ENCODE measurements at regions not wholly inside any gene's neighbourhood (a gene's known extent, or its start where the extent isn't known, plus 50 kb on each side); places are given as distances from the start of the nearest gene placed in this dataset.

- H3K4me3 ChIP-seq = no peak overlapping the region
- H3K27me3 ChIP-seq = no peaks in the 10 kb centered on the region
- H3K9me3 ChIP-seq = no peaks in the 10 kb centered on the region
- H3K36me3 ChIP-seq = no peaks in the 10 kb centered on the region
- TF ChIP-seq POLR2AphosphoS5 (IDR thresholded peaks at IDR 0.05; ENCODE audit: insufficient read depth in 1 of 2, low read depth in 1 of 2) = no peak
- no peak for TF ChIP-seq POLR2A (IDR thresholded peaks at IDR 0.05)
- TF ChIP-seq CTCF (IDR thresholded peaks at IDR 0.05) = no peak
- peak in 1 of 2 donors; percentile 67 for DNase-seq (ENCODE audit: extremely low spot score in 2 of 2)
- intact Hi-C loops (cut with DNase I) = no loop called here
- no peaks in the 10 kb centered on the region for H3K4me1 ChIP-seq
- H3K27ac ChIP-seq = no peak overlapping the region
These were observed 272.0 kb downstream of the UQCRFS1 start for GRCh38 chr19:28940751-28941500.

- no peak for TF ChIP-seq CTCF (IDR thresholded peaks at IDR 0.05)
- TF ChIP-seq POLR2AphosphoS5 (IDR thresholded peaks at IDR 0.05; ENCODE audit: insufficient read depth in 1 of 2, low read depth in 1 of 2) = no peak
- TF ChIP-seq POLR2A (IDR thresholded peaks at IDR 0.05) = no peak
- Histone ChIP-seq H3K9me3 (no peaks in the 10 kb centered on the region), H3K27me3 (no peaks in the 10 kb centered on the region)
These were observed 273.7 kb downstream of the UQCRFS1 start for GRCh38 chr19:28939236-28939635.

GRCh38 chr19:28936001-28936400, 276.9 kb downstream of the UQCRFS1 start:
- H3K4me1 ChIP-seq = no peaks in the 10 kb centered on the region
- H3K9me3 ChIP-seq = no peaks in the 10 kb centered on the region
- no peak for DNase-seq (ENCODE audit: extremely low spot score in 2 of 2)
- no peaks in the 10 kb centered on the region for H3K27me3 ChIP-seq
- intact Hi-C loops (cut with DNase I) = no loop called here
- TF ChIP-seq CTCF (IDR thresholded peaks at IDR 0.05) = no peak
- TF ChIP-seq POLR2AphosphoS5 (IDR thresholded peaks at IDR 0.05; ENCODE audit: insufficient read depth in 1 of 2, low read depth in 1 of 2) = no peak
- TF ChIP-seq POLR2A (IDR thresholded peaks at IDR 0.05) = no peak
- no peak overlapping the region for H3K27ac ChIP-seq
- no peaks in the 10 kb centered on the region for H3K36me3 ChIP-seq
- no peak overlapping the region for H3K4me3 ChIP-seq

More at GRCh38 chr19:28939236-28939635, 273.7 kb downstream of the UQCRFS1 start:
- Histone ChIP-seq H3K4me3 (no peak overlapping the region), H3K27ac (no peak overlapping the region), H3K4me1 (no peaks in the 10 kb centered on the region), H3K36me3 (no peaks in the 10 kb centered on the region)
- DNase-seq (ENCODE audit: extremely low spot score in 2 of 2) = no peak
- intact Hi-C loops (cut with DNase I) = no loop called here

- H3K27me3 ChIP-seq = no peaks in the 10 kb centered on the region
- H3K4me1 ChIP-seq = no peaks in the 10 kb centered on the region
- no peak for DNase-seq (ENCODE audit: extremely low spot score in 2 of 2)
- TF ChIP-seq CTCF (IDR thresholded peaks at IDR 0.05) (no peak), POLR2A (IDR thresholded peaks at IDR 0.05) (no peak), POLR2AphosphoS5 (IDR thresholded peaks at IDR 0.05; ENCODE audit: insufficient read depth in 1 of 2, low read depth in 1 of 2) (no peak)
- H3K4me3 ChIP-seq = no peak overlapping the region
- H3K36me3 ChIP-seq = no peaks in the 10 kb centered on the region
- intact Hi-C loops (cut with DNase I) = no loop called here
- H3K9me3 ChIP-seq = no peaks in the 10 kb centered on the region
- no peak overlapping the region for H3K27ac ChIP-seq
These were observed 278.3 kb downstream of the UQCRFS1 start for GRCh38 chr19:28934631-28935030.

- DNase-seq (ENCODE audit: extremely low spot score in 2 of 2) = no peak
- Histone ChIP-seq H3K4me1 (no peaks in the 10 kb centered on the region), H3K27ac (no peak overlapping the region), H3K36me3 (no peaks in the 10 kb centered on the region), H3K4me3 (no peak overlapping the region), H3K27me3 (no peaks in the 10 kb centered on the region), H3K9me3 (no peaks in the 10 kb centered on the region)
- no peak for TF ChIP-seq CTCF (IDR thresholded peaks at IDR 0.05)
- no peak for TF ChIP-seq POLR2AphosphoS5 (IDR thresholded peaks at IDR 0.05; ENCODE audit: insufficient read depth in 1 of 2, low read depth in 1 of 2)
- no peak for TF ChIP-seq POLR2A (IDR thresholded peaks at IDR 0.05)
- intact Hi-C loops (cut with DNase I) = no loop called here
These were observed 279.9 kb downstream of the UQCRFS1 start for GRCh38 chr19:28933039-28933438.

All from vagina (tissue), 2 donors.